NCI-H774 (cell line): ENCODE measurements at regions not wholly inside any gene's neighbourhood (a gene's known extent, or its start where the extent isn't known, plus 50 kb on each side); places are given as distances from the start of the nearest gene placed in this dataset.

Source experiments
- DNase-seq: peaks from one replicate; lab custom pipeline; 2025; lab: John Stamatoyannopoulos, UW

DNA sequence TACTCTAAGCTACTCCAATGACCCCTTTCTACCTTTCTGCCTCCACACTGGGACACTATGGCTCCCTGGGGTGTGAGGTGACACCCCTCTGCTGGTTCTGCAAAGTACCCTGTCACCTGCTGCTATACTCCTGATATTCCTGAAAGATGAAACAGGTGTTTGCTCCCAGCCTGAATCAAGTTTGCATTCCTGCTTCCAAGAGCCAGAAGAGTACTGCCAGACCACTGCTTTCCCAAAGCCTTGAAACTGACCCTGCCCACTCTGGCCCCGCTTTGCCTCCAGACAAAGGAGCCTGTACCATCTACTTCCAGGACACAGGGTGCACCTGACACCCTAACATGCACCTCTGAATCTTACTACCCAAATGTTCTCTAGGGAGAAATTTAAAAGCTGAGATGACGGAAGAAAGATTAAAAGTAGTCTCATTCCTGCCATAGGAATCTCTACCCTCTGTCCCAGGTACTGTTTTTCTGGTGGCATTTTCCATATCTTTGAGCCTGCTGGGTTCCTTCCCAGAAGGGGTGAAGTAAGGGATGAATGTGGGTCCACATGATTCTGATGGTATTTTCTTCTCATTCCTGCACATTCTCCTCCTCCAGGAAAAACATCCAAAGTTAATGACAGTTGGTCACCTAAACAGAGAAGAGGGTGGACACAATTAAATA, 70.3 kb upstream of the DUSP10 start:
- DNase-seq, result no peak

DNA sequence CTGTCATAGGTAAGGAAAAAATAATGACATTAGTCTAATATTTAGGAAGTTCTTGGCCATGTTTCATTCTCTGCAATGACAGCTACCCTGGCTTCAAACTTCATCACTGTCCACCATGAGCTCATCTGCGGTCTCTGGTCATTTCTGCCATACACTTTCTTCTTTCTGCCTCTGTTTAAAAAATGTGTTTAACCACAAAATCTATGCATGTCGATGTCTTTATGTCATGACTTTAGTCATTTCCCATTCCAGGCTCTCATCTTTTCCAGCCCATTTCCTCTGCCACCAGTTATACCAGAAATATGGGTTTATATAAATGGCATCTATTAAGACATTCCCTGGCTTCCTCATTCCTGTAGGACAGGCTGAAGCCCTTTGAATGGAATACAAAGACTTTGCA, 68.5 kb upstream of the DUSP10 start:
- DNase-seq, result no peak

DNA sequence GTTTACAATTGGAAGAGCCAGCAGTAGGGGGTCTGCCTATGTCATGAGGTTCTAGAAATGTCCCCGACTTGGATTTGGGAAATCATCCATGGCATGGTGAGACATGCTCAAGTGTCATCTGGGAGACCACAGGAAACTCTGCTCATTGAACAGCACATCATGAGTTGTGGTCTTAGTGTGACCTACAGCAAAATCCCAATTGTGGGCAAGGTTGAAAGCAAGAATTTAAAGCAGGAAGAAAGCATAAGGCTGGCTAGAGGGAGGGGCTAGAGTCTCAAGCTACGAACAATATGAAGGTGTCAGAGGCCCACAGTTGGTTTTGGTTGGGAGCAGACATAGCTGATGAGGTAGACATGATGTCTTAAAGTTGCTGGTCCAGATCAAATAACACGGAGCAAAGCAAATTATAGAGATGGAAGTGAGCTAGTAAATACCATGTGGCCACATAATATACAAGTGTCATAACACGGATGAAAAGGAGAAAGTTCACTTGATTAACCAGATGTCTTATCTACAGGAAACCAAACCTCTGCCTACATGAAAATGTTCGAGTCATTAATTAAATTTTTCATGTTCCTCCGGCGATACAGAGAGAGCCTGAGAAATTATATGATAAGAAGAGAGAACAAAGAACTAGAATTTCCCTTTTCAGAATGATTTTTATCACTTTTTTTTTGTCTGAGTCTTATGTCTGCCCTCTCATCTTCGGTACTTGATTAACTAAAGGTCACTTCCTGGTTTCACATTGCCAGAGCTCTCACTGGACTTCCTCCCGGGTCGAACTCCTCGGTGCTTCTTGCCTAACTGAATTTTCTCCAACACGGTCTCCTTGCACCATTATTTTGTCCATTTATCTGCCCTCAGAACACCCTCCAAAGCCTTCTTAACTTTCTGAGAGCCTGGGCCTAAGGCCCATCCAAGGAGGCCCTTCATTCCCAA, 67.5 kb upstream of the DUSP10 start:
- no peak for DNase-seq

DNA sequence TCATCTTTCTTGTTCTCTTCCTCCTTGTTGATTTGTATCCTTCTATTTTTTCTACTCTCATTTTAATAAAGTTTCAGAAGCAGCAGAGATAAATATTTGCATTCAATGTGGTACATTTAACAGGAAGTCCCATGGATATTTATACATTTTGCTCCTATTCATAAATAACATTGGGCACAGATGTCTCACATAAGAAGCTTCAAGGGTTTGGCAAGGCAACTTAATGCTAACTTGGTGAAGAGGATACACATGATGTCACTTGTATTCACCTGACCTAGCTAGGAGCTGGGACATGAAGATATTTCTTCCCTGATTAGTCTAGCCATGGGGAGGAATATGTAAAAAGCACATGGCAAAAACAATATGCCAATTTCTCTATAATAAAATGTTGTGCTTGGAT, 65.1 kb upstream of the DUSP10 start:
- no peak for DNase-seq

DNA sequence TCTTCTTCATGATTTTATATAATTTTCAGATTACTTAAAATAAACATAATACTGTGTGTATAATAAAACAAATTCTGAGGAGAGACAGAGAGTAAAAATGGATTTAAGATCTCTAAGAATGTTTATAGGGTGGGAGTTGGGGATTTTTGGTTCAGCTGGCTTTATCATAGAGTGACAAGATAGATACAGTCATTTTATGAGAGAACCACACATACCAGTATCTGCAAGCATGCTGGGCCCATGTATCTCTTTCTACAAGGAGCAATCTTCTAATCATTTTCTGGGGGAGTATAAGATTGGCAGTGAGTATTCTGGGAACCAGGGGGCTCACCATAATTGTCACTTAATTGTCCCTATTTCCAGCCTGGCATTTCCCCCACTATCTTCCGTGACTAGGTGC, 64.3 kb upstream of the DUSP10 start:
- DNase-seq, result no peak

DNA sequence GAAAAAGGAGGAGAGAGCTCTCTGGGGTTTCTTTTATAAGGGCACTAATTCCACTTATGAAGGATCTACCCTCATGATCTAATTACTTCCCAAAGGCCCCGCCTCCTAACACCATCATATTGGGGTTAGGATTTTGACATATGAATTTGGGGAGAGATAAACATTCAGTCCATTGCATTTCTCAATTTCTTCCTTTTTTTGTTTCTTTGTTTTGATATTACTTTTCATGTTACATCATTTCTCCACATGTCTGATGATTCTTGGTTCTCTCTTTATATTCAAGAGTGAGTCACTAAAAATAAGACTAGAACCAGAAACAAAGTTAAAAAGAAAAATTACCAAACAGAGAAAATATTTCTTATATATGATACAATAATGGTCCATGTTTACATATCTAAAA, 63.2 kb upstream of the DUSP10 start:
- no peak for DNase-seq

DNA sequence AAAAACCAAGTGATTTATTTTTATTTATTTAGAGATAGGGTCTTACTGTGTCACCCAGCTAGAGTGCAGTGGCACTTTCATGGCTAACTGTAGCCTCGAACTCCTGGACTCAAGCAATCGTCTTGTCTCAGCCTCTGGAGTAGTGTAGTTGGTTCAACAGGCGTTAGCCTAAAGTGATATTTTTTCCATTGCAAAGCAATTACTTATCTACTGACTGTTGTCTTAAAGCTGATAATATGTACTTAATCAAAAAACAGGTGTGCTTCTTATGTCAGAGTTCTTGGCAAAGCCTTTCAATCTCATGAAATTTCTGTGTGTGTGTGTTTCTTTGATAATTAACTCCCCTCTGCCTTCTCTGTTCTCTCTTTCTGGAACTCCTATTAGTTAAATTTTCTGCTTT, 62.4 kb upstream of the DUSP10 start:
- DNase-seq, result no peak

DNA sequence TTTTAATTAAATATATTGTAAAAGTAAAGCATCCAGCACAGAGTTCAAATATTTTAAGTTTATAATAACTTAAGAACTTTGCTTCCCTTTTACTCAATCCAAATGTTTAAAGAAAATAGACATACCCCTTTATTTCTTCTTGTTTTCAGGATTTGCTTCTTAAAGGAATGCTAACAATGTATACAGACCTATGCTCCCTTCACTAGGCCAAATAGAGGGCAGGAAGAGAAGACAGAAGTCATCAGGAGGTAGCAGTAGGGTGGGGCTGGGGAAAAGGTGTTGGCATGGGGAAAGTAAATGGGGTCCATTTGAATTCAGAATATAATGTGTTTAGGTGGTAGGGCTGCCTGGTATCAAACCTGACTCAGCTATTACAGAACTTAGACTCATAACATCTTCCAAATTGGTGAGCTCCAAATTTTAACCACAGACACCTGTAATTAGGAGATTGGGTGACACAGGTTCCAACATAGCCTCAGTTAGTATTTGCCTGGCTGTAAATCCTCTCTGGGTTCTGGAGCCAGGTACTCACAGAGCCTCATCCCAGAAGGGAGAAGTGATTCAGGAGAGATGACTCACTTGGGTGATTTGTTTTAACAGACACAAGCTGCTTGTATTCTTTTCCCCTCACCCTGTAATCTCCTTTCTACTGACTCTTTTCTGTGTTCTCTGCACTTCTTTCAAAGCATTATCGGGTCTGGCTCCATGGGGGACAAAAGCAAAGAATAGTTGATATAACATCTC, 60.1 kb upstream of the DUSP10 start:
- DNase-seq, result no peak

DNA sequence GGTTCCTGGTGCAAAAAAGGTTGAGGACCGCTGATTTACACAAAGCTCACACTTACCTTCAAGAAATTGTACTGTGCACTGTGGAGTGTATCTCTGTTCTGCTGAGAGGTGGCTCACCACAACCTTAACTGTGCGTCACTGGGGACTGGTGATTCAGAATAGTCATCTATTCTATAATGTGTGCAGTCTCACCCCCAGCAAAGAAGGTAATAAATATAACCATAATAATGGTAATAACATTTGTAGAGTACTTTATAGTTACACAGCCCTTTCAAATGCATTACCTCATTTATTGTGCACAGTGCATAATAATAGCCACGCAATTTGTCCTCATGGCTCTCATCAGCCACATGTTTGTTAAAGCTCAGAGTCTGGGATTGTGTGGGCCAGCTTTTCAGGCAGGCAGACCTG, 59.4 kb upstream of the DUSP10 start:
- DNase-seq, result peak; percentile 9

DNA sequence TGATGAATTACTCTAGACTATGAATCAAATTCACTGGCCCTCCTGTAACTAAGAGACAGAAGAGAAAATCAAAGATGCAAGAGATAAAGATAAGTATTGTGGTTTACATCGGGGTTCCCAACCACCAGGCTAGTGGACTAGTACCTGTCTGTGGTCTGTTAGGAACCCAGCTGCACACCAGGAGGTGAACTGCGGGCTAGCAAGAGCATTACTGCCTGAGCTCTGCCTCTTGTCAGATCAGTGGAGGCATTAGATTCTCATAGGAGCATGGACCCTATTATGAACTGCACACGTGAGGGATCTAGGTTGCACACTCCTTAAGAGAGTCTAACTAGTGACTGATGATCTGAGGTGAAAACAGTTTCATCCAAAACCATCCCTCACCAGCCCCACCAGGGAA, 58.9 kb upstream of the DUSP10 start:
- no peak for DNase-seq

DNA sequence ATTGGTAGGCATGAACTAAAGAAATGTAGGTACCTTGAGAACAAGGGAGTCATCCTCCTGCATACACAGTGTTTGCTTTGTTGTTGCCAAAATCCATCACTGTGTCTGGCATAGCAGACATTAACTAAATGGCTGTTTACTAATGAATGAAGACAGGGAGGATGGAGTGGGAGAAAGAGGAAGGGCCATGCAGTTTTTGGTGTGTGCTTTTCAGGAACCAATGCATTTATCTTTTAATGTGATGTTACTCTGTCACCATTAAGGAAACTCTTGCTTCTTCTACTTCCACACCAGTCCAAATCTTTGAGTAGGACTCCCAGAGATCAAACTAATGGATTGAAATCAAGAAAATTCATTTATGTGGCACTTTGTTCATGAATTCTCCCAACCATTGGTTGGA, 55.6 kb upstream of the DUSP10 start:
- no peak for DNase-seq

DNA sequence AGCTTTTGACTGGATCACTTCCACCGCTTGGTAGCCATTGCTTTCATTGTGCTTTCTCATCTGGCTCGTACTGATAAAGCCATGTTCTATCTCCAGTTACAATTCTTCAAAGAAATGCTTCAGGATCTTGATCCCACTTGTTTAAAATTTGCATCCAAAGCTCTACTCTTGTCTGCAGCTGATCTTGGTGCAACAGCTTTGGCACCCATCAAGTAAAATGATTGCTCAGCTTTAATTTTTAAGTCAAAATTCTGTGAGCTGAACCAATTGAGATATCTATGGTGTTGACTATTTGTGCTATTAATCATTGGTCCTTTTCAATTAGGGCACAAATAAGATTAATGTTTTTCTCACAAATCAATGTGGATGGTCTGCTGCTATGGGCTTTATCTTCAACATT, 54.8 kb upstream of the DUSP10 start:
- no peak for DNase-seq

DNA sequence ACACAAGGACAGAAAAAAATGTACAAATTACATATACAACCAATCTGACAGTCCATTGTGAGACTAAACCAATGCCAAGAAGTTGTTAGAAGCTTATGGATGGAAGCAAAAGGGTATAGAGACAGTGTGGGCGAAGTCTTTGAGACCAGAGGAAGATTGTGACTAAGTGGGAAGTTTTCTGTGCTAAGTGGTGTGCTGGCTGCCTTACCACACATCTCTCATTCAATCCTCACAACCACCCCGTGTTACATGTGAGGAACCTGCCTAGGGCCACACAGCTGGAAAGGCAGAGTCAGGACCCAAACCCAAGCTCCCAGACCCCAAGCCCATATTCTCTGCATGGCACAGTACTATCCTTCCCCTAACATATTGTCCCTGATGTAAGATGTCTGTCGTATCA, 53.5 kb upstream of the DUSP10 start:
- no peak for DNase-seq

DNA sequence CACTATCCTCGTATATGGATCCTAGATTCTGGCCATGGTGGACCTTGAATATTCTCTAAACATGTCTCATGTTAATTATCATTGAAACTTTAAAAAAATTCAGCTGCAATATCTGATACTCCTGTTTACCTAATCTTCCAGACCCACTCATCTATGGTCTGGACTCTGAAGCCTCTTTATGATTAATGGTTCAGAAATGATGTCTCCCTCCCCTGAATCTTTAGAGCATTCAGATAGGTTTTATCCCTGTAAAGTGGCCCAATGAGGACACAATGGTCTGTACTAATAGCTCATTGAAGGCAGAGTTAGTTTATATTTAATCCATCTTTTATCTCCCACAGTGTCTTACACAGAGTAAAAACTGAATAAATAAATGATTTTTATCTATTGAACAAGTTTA, 53.0 kb upstream of the DUSP10 start:
- DNase-seq, result no peak

DNA sequence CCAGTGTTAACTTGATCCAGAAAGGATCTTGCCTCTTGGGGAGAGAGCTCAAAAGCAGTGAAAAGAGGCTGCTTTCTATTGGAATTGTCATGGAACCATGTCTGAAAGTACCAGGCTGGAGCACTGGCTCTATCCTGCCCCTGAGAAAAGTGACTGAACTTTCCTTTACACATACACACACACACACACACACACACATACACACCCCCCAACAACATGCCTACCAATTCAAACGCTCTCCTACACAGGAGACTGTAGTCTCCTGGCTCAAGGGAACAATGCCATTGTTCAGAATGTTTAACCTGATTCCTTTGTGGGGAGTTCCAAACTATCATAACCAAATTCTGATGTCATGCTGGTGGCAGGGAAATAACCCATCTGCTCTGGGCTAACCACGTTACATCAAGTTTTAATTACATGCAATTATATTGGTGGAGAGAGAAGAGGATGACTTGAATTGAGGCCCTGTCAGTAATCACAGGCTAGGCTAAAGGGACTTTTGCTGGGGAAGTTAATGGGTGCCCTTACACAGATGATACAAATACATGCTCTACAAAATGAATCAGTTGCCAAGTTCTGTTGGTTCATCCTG, 52.3 kb upstream of the DUSP10 start:
- DNase-seq, result no peak

DNA sequence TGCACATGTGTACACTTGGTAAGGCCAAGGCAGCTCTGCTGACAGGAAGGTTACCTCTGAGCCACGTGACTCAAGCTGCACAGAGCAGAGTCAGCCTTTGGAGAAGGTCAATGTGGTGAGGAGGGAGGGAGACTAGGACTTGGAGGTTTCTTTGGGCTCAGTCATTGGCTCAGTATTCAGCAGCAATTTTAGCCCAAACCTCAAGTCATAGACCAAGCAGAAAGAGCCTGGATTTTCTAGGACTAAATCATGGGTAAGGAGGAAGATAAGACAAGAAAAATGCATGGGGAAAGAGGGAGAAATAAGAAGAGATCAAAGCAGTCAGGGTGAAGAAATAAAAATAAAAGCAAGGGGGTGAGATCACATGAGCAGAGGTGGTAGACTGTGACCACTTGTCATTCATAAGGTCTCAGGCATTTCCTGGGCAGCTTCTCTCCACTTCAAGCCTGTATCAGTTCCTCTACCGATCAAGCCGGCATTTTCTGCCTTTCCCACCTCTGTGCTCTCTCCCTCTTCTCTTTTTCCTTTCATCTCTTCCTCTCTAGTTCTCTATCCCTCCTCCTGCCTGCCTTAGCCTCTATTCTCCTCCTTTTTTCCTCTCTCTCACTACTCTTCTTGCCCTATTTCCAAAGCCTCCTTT, 51.7 kb upstream of the DUSP10 start:
- DNase-seq, result no peak

DNA sequence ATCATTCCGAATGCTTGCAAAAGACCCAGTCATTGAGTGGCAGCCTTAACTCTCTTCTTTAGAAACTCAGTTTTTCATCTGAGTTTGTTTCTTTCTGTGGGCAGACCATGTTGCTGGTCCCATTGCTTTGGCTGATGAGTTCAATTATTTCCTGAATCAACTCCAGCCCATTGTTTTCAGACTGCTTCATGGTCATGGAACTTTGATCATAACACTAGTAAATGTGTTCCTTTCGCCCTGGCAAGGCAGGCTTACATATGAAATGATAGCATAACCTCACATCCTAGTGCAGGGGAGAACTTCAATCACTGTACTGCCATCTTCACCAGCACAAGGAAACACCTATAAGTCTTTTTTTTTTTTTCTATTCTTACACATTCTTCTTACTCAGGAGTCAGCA, 50.0 kb upstream of the DUSP10 start:
- no peak for DNase-seq
